HepG2 (cell line): ENCODE measurements at regions not wholly inside any gene's neighbourhood (a gene's known extent, or its start where the extent isn't known, plus 50 kb on each side); places are given as distances from the start of the nearest gene placed in this dataset.

Source experiments
- ATAC-seq: fragments of 200-7000 bp; cut with Tn5 transposase; 3 replicates; pipeline ENCODE4 v1.9.1; 2020; ENCODE audit warnings: mild to moderate bottlenecking, moderate library complexity
- BruUV-seq: library from RNA; stranded (reverse); fragments of 400-500 nt; replicated peaks from 2 replicates; lab custom pipeline; 2021; lab: Mats Ljungman, UMichigan
- CTCF ChIA-PET: fragments of 300-600 bp; formaldehyde crosslinking; extraction: SDS; loops from one replicate; lab custom pipeline; 2021; ENCODE audit warnings: low total read pairs, inconsistent platforms, low intra/inter-chr PET ratio; lab: Yijun Ruan, JAX
- POLR2A ChIA-PET: fragments of 350-600 bp; sonication (Branson Sonifier 250); formaldehyde crosslinking; loops from one replicate; lab custom pipeline; 2020; ENCODE audit warnings: antibody characterized with exemption, inconsistent platforms; lab: Yijun Ruan, JAX
- DNase-seq: peaks from one replicate; pipeline ENCODE4 v3.0.0-alpha.2; 2015; ENCODE audit warnings: low spot score
- FAIRE-seq: peaks from 3 replicates; lab custom pipeline; 2011; peaks lifted over from hg19 to GRCh38; lab: Jason Lieb, UNC
- H2AFZ ChIP-seq: one replicate; pipeline ENCODE4 v1.6.1; 2011; ENCODE audit warnings: low read length, inconsistent platforms
- H3K27ac ChIP-seq: fragments of 300-600 bp; 3 replicates; pipeline ENCODE4 v1.8.0; 2011; ENCODE audit warnings: mixed run types, mild to moderate bottlenecking, mixed read lengths, low read length, inconsistent platforms; ENCODE audit not compliant: insufficient read depth; ENCODE audit errors: extremely low read length
- H3K27me3 ChIP-seq, 2 experiments: fragments of 200-600 bp in 1 of 2; 2 replicates in 1 of 2; 3 replicates in 1 of 2; pipeline versions ENCODE4 v1.6.0 to v1.8.0; 2011; ENCODE audit warnings: low read length in 2 of 2, mild to moderate bottlenecking in 2 of 2, moderate library complexity in 2 of 2, inconsistent platforms in 1 of 2; ENCODE audit not compliant: insufficient read depth in 2 of 2, control insufficient read depth in 1 of 2
- H3K36me3 ChIP-seq, 2 experiments: fragments of 200-600 bp in 1 of 2; replicated peaks in 1 of 2; 2 replicates in 1 of 2; 3 replicates in 1 of 2; pipeline versions ENCODE4 v1.5.1 to v1.8.0; 2011; ENCODE audit warnings: low read length in 2 of 2, inconsistent platforms in 1 of 2; ENCODE audit not compliant: insufficient read depth in 2 of 2, control insufficient read depth in 1 of 2
- H3K4me1 ChIP-seq: 2 replicates; pipeline ENCODE4 v1.5.1; 2012; ENCODE audit warnings: low read length, inconsistent platforms; ENCODE audit not compliant: insufficient read depth
- H3K4me2 ChIP-seq: 2 replicates; pipeline ENCODE4 v1.6.0; 2011; ENCODE audit warnings: low read depth, low read length, inconsistent platforms
- H3K4me3 ChIP-seq, 3 experiments: fragments of 200-600 bp in 1 of 3; sonication (generic), shearing (Covaris generic) in 1 of 3; replicated peaks in 1 of 3; 2 replicates each; pipeline ENCODE4 v1.5.1; 2011 to 2016; ENCODE audit warnings: low read length in 3 of 3, inconsistent platforms in 2 of 3, low read depth in 2 of 3, mild to moderate bottlenecking in 2 of 3, control low read depth in 1 of 3, mixed read lengths in 1 of 3; ENCODE audit not compliant: insufficient read depth in 1 of 3
- H3K79me2 ChIP-seq: one replicate; pipeline ENCODE4 v1.6.1; 2011; ENCODE audit warnings: low read length, inconsistent platforms; ENCODE audit not compliant: insufficient read depth
- H3K9ac ChIP-seq: 2 replicates; pipeline ENCODE4 v1.6.0; 2011; ENCODE audit warnings: mild to moderate bottlenecking, low read depth, low read length, inconsistent platforms; ENCODE audit not compliant: insufficient read depth
- H3K9me3 ChIP-seq: 2 replicates; pipeline ENCODE4 v1.5.1; 2012; ENCODE audit warnings: mild to moderate bottlenecking, low read length
- H4K20me1 ChIP-seq: 2 replicates; pipeline ENCODE4 v1.6.0; 2011; ENCODE audit warnings: inconsistent platforms, mild to moderate bottlenecking, low read length, moderate library complexity; ENCODE audit not compliant: insufficient read depth
- ATF1 ChIP-seq: IDR thresholded peaks from 2 replicates; pipeline ENCODE4 v1.6.1; 2016; ENCODE audit warnings: mild to moderate bottlenecking, control low read depth
- FOXK2 ChIP-seq: fragments of 450-650 bp; IDR thresholded peaks from 2 replicates; pipeline ENCODE4 v1.6.1; 2016
- IKZF1 ChIP-seq: fragments of 450-650 bp; IDR thresholded peaks from 2 replicates; pipeline ENCODE4 v1.7.1; 2016
- PHB2 ChIP-seq: fragments of 450-650 bp; IDR thresholded peaks from 2 replicates; pipeline ENCODE4 v1.6.1; 2018; ENCODE audit not compliant: partially characterized antibody
- PLRG1 ChIP-seq: fragments of 450-650 bp; conservative IDR thresholded peaks from 2 replicates; pipeline ENCODE4 v1.6.1; 2016
- SMARCE1 ChIP-seq: fragments of 450-650 bp; IDR thresholded peaks from 2 replicates; pipeline ENCODE4 v1.6.1; 2017; ENCODE audit warnings: borderline replicate concordance
- ZBTB34 ChIP-seq: sonication (generic); formaldehyde crosslinking; IDR thresholded peaks from 2 replicates; pipeline ENCODE4 v1.8.0; 2022; ENCODE audit warnings: mild to moderate bottlenecking, missing genetic modification reagents
- ZBTB7A ChIP-seq: sonication (generic); formaldehyde crosslinking; IDR thresholded peaks from 2 replicates; pipeline ENCODE4 v1.8.0; 2022; ENCODE audit warnings: mild to moderate bottlenecking, missing genetic modification reagents
- ZNF225 ChIP-seq: sonication (generic); formaldehyde crosslinking; IDR thresholded peaks from 2 replicates; pipeline ENCODE4 v1.4.0; 2020; ENCODE audit warnings: mild to moderate bottlenecking, missing genetic modification reagents
- ZNF30 ChIP-seq: sonication (generic); formaldehyde crosslinking; IDR thresholded peaks from 2 replicates; pipeline ENCODE4 v1.5.0; 2020; ENCODE audit warnings: mild to moderate bottlenecking, missing genetic modification reagents
- ZNF44 ChIP-seq: sonication (generic); formaldehyde crosslinking; IDR thresholded peaks from 2 replicates; pipeline ENCODE4 v1.5.1; 2020; ENCODE audit warnings: mild to moderate bottlenecking, missing genetic modification reagents
- ZNF652 ChIP-seq: IDR thresholded peaks from 2 replicates; pipeline ENCODE4 v1.6.1; 2016; ENCODE audit warnings: low read depth, borderline replicate concordance
- WGBS: methylation state at CpG from one replicate; pipeline ENCODE4 v1.1.6; 2017; ENCODE audit warnings: low lambda C conversion rate; 5-methylcytosine and 5-hydroxymethylcytosine counted together
- in situ Hi-C: cut with HindIII; loops from 2 replicates; pipeline ENCODE4 v1.10.0; 2017; ENCODE audit warnings: low pct_unique_long_range_greater_than_20kb; ENCODE audit not compliant: extremely low pct_ligation_motif_present
- intact Hi-C: fragments of 100-400 bp; cut with micrococcal nuclease; formaldehyde crosslinking; loops from one replicate; pipeline ENCODE4 v1.10.0; 2022; ENCODE audit not compliant: unreplicated experiment

GRCh38 chr16:86673090-86673955, 95.0 kb downstream of the FOXL1 start (continued):
- TF ChIP-seq FOXK2 (peak; percentile 5; the same call in 1 of the 2 replicates), PHB2 (peak; percentile 63), IKZF1 (0 out of 2 replicates have a peak, but pooled peaks have one; percentile 51), ZNF44 (no peak)
- TF ChIP-seq, all 625 proteins: peak for 4

- DNase-seq (no peak), ATAC-seq (no peak), FAIRE-seq (no peak)
- H3K36me3 ChIP-seq = no peaks in the 10 kb centered on the region
- ChIA-PET CTCF (no interaction called here), POLR2A (no interaction called here)
- in situ Hi-C loops = no loop called here
- H3K27me3 ChIP-seq = peaks cover 8 to 44% of the 10 kb centered on the region in 2 experiments; a peak in 4 of 5 replicates
- H3K27ac ChIP-seq = no peak overlapping the region
- H3K4me2 ChIP-seq = no peak overlapping the region
- TF ChIP-seq ATF1 (CRISPR knock-in tag) (no peak), ZNF652 (CRISPR knock-in tag) (no peak), PLRG1 (peak; percentile 85; the same call in 1 of the 2 replicates), ZBTB34 (CRISPR knock-in tag) (no peak), ZNF30 (CRISPR knock-in tag) (no peak), SMARCE1 (no peak), ZNF225 (CRISPR knock-in tag) (no peak), ZBTB7A (no peak)
- H3K9ac ChIP-seq = no peak overlapping the region
- WGBS = 6% methylated on average over 3 of the region's 3 CpGs
- no peaks in the 10 kb centered on the region for H3K79me2 ChIP-seq
- no peaks in the 10 kb centered on the region for H4K20me1 ChIP-seq
- no peak overlapping the region for H2AFZ ChIP-seq
- no peaks in the 10 kb centered on the region for H3K4me1 ChIP-seq
- intact Hi-C loops = no loop called here
- H3K4me3 ChIP-seq = no peak overlapping the region
- no TSS peak for BruUV-seq
- H3K9me3 ChIP-seq = no peaks in the 10 kb centered on the region
These were observed 95.7 kb downstream of the FOXL1 start for GRCh38 chr16:86673956-86674453.
